Prostate gland (tissue), 2 donors: ENCODE measurements at regions not wholly inside any gene's neighbourhood (a gene's known extent, or its start where the extent isn't known, plus 50 kb on each side); places are given as distances from the start of the nearest gene placed in this dataset.

Experiments used
- POLR2A ChIP-seq: fragments of 450-650 bp; IDR thresholded peaks from one replicate; pipeline ENCODE4 v1.6.1; 2016; ENCODE audit warnings: antibody characterized with exemption, mild to moderate bottlenecking
- TF ChIP-seq, protein P1 (sequence below), 4 experiments: fragments of 200-600 bp in 2 of 4; fragments of 450-650 bp in 2 of 4; sonication (generic) in 2 of 4; IDR thresholded peaks; 1 replicate in 3 of 4; 2 replicates in 1 of 4; pipeline ENCODE4 v1.5.1; 2016 to 2019; ENCODE audit warnings: antibody characterized with exemption in 4 of 4, mild to moderate bottlenecking in 2 of 4, moderate library complexity in 2 of 4

DNA sequence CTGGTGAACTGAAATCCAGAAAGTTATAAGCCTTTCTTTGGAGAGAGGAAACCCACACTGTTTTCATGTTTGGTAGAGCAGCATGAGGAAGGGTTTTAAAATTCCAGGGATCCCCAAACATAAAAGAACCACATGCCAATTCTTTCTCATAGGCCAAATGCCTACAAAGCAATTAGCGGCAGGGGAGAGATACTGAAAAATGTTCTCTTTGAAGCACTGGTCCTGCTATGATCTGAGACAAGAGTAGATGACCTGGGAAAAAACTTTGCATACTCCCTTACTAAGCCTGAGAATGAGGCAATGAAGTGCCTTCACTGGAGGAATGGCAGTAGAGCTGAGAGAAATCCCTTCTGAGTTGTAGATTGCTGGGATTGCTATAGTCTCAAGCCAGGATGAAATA, 1261.7 kb downstream of the DSC3 start:
- TF ChIP-seq POLR2A = no peak
- TF ChIP-seq, protein P1, sequence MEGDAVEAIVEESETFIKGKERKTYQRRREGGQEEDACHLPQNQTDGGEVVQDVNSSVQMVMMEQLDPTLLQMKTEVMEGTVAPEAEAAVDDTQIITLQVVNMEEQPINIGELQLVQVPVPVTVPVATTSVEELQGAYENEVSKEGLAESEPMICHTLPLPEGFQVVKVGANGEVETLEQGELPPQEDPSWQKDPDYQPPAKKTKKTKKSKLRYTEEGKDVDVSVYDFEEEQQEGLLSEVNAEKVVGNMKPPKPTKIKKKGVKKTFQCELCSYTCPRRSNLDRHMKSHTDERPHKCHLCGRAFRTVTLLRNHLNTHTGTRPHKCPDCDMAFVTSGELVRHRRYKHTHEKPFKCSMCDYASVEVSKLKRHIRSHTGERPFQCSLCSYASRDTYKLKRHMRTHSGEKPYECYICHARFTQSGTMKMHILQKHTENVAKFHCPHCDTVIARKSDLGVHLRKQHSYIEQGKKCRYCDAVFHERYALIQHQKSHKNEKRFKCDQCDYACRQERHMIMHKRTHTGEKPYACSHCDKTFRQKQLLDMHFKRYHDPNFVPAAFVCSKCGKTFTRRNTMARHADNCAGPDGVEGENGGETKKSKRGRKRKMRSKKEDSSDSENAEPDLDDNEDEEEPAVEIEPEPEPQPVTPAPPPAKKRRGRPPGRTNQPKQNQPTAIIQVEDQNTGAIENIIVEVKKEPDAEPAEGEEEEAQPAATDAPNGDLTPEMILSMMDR (IDR thresholded peaks at IDR 0.05) = no peak
